Retinal pigment epithelial cell (primary cell): ENCODE measurements at regions not wholly inside any gene's neighbourhood (a gene's known extent, or its start where the extent isn't known, plus 50 kb on each side); places are given as distances from the start of the nearest gene placed in this dataset.

Experiments used
- DNase-seq: peaks from one replicate; pipeline ENCODE4 v3.0.0-alpha.2; 2010; ENCODE audit warnings: low read depth
- H3K4me3 ChIP-seq: 2 replicates; pipeline ENCODE4 v1.5.1; 2011; ENCODE audit warnings: mild to moderate bottlenecking, low read length, control low read depth, moderate library complexity
- TF ChIP-seq, protein P1 (sequence below): conservative IDR thresholded peaks from 2 replicates; pipeline ENCODE4 v1.5.1; 2011; ENCODE audit warnings: low read depth, low read length, control low read depth, inconsistent platforms

- TF ChIP-seq, protein P1, sequence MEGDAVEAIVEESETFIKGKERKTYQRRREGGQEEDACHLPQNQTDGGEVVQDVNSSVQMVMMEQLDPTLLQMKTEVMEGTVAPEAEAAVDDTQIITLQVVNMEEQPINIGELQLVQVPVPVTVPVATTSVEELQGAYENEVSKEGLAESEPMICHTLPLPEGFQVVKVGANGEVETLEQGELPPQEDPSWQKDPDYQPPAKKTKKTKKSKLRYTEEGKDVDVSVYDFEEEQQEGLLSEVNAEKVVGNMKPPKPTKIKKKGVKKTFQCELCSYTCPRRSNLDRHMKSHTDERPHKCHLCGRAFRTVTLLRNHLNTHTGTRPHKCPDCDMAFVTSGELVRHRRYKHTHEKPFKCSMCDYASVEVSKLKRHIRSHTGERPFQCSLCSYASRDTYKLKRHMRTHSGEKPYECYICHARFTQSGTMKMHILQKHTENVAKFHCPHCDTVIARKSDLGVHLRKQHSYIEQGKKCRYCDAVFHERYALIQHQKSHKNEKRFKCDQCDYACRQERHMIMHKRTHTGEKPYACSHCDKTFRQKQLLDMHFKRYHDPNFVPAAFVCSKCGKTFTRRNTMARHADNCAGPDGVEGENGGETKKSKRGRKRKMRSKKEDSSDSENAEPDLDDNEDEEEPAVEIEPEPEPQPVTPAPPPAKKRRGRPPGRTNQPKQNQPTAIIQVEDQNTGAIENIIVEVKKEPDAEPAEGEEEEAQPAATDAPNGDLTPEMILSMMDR: no peak
- no peak overlapping the region for H3K4me3 ChIP-seq
- DNase-seq: no peak
Measured at GRCh38 chr7:25652366-25652765, 424.1 kb upstream of the NPVF start.

- DNase-seq: no peak
- H3K4me3 ChIP-seq: no peak overlapping the region
- TF ChIP-seq, protein P1: no peak
Measured at GRCh38 chr7:25653384-25653783, 425.1 kb upstream of the NPVF start.

DNA sequence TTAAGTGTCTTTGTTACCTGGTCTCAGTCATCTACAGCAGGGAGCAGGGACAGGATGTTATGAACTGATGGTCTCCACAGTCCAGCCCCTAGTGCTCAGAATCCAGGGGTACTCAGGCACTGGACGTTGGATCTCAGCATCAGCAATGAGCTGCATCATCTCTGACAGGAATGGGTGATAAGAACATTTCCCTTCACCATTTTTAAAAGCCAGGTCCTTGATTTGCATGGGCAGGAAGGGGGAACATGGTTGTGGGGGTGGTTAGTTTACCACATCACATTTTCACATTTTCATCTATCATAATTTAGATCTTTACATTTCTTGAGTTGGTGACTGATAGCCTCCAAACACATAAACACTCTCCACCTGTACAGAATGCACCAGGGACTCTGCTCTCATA is 427.8 kb upstream of the NPVF start:
- DNase-seq: no peak

DNA sequence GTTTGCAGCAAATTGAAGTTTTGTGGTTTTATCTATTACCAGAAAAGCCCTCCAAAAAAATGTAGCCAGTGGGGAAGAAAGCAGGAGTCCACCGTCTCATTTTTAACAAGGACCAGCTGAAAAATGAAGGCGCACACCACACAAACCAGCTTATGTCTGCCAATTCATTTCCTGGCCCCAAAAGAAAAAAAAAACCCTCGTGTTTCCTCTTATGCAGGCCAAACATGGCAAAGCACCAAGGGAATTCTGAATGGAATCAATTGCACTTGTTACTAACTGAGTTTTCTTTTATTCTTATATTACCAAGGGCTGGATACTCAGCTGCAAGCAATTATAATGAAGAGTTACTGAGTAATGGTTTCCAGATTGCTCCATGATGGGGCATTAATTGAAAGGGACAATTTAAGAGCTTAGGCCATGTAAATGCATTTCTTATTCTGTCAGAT is 428.3 kb upstream of the NPVF start:
- peak; percentile 30 for DNase-seq

More for the DNA sequence above, 427.8 kb upstream of the NPVF start:
- no peak overlapping the region for H3K4me3 ChIP-seq
- TF ChIP-seq, protein P1: no peak

GRCh38 chr7:25658375-25658774 is 430.1 kb upstream of the NPVF start:
- H3K4me3 ChIP-seq: no peak overlapping the region
- no peak for DNase-seq
- TF ChIP-seq, protein P1: no peak

More for the DNA sequence above, 428.3 kb upstream of the NPVF start:
- TF ChIP-seq, protein P1: no peak
- no peak overlapping the region for H3K4me3 ChIP-seq

DNA sequence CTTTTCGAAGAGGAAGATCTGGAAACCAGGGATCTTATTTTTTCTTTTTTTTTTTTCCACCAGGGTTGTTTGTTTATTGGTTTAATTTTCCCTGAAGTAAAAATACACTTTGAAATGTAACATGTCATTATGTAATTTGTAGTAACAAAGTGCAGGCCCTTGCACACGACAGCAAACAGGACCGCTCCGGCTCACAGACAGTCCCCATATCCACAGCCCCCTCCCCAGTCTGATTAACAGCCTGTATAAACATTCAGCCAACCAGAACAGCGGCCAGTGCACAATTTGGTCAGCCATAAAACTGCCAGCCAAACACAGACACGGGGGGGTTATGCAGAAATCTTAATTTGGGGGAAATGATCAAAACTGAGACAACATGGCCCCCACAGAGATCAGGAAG is 431.6 kb upstream of the NPVF start:
- H3K4me3 ChIP-seq: no peak overlapping the region
- DNase-seq: no peak
- TF ChIP-seq, protein P1: no peak

DNA sequence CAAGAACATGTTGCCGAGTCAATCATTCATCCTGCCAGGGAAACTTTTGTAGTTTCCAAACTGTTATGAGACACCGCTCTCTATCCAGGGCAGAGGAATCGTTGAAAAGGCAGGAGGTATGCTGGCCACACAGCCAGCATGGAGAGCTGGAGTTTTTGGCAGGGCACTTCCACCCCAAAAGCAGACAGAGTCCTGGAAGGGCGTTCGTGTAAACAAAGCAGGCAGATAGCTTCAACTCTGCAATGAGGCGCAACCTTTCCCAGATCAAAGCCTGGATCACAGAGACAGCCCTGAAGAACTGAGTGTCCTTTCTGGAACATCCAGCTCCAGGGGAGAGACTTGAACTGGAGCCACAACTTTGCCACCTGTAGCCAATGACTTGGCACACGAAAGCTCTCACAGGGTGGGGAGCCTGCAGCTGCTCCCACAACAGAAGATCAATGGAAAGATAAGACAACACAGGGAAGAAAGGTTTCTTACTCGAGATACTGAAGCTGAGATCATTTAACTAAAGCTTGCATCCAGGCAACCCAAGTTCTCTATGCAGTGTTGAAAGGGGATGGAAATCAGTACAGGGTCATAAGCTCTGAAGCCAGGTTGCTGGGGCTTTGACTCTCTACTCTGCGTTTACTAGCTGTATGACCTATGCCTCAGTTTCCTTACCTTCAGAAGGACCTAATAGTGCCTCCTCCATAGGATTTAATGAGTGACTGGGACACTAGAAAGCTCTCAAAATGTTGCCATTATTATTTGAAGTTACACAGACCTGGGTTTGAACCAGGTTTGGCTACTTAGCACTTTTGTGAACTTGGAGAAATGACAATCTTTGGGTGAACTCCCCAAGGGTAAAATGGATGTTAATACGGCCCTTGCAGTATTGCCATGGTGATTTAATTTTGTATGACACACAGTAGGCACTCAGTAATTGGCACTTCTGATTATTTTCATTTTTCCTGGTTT is 434.8 kb upstream of the NPVF start:
- TF ChIP-seq, protein P1: no peak
- DNase-seq: no peak
- H3K4me3 ChIP-seq: no peak overlapping the region
